Small intestine (tissue), 7 donors: ENCODE measurements at regions not wholly inside any gene's neighbourhood (a gene's known extent, or its start where the extent isn't known, plus 50 kb on each side); places are given as distances from the start of the nearest gene placed in this dataset.

Source experiments
- DNase-seq, 2 donors: peaks; one replicate each; pipeline versions ENCODE4 v3.0.0 to v3.0.0-alpha.2; 2013
- FAIRE-seq: peaks from 2 replicates; lab custom pipeline; 2012; peaks lifted over from hg19 to GRCh38; lab: Jason Lieb, UNC
- H3K27ac ChIP-seq, 3 donors: one replicate each; pipeline ENCODE4 v1.5.1; 2013; ENCODE audit warnings: low read length in 2 of 3, mild to moderate bottlenecking in 2 of 3, control low read depth in 1 of 3, inconsistent platforms in 1 of 3, low read depth in 1 of 3, moderate library complexity in 1 of 3
- H3K27me3 ChIP-seq, 3 donors: one replicate each; pipeline ENCODE4 v1.6.1; 2013; ENCODE audit warnings: low read length in 3 of 3, inconsistent platforms in 1 of 3; ENCODE audit not compliant: control insufficient read depth in 3 of 3, insufficient read depth in 3 of 3
- H3K36me3 ChIP-seq, 3 donors: one replicate each; pipeline ENCODE4 v1.6.1; 2013; ENCODE audit warnings: low read length in 3 of 3, inconsistent platforms in 1 of 3, low read depth in 1 of 3, mild to moderate bottlenecking in 1 of 3, moderate library complexity in 1 of 3; ENCODE audit not compliant: control insufficient read depth in 3 of 3, insufficient read depth in 2 of 3
- H3K4me1 ChIP-seq, 3 donors: one replicate each; pipeline ENCODE4 v1.6.1; 2013; ENCODE audit warnings: low read length in 2 of 3, inconsistent platforms in 1 of 3, low read depth in 1 of 3, mild to moderate bottlenecking in 1 of 3, moderate library complexity in 1 of 3; ENCODE audit not compliant: control insufficient read depth in 3 of 3, insufficient read depth in 2 of 3
- H3K4me3 ChIP-seq, 3 donors: one replicate each; pipeline ENCODE4 v1.5.1; 2013; ENCODE audit warnings: low read length in 3 of 3, control low read depth in 1 of 3, inconsistent platforms in 1 of 3, low read depth in 1 of 3, mild to moderate bottlenecking in 1 of 3, moderate library complexity in 1 of 3
- H3K9me3 ChIP-seq, 2 donors: one replicate each; pipeline ENCODE4 v1.6.1; 2013; ENCODE audit warnings: low read depth in 1 of 2, low read length in 1 of 2; ENCODE audit not compliant: control insufficient read depth in 2 of 2, insufficient read depth in 1 of 2
- WGBS, 3 donors: extraction: QIAGEN DNeasy Blood & Tissue Kit; methylation state at CpG; one replicate each; pipeline ENCODE4 v1.1.7; 2013; 5-methylcytosine and 5-hydroxymethylcytosine counted together
- donor health status: healthy with polysubstance abuse.
- donor health status: control.
- donor health status: control.
- donor health status: Bipolar disorder and iron deficiency.
- donor health status: healthy.

- Histone ChIP-seq H3K9me3 (peaks cover 0 to 9% of the 10 kb centered on the region in 2 donors), H3K27ac (no peak overlapping the region), H3K4me3 (no peak overlapping the region), H3K27me3 (peaks cover 0 to 2% (median 0%) of the 10 kb centered on the region in 3 donors), H3K4me1 (no peaks in the 10 kb centered on the region), H3K36me3 (no peaks in the 10 kb centered on the region)
- no peak for DNase-seq
- FAIRE-seq, result no peak
- WGBS, 3 donors, result 76 to 86% (median 84%) methylated on average over 3 of the region's 3 CpGs
Measured at GRCh38 chr12:113655479-113655878, 183.8 kb upstream of the LHX5 start.

GRCh38 chr12:113651662-113652061, 180.0 kb upstream of the LHX5 start:
- no peak overlapping the region for H3K4me3 ChIP-seq
- no peaks in the 10 kb centered on the region for H3K36me3 ChIP-seq
- H3K9me3 ChIP-seq, result peaks cover 0 to 9% of the 10 kb centered on the region in 2 donors
- DNase-seq, result no peak
- H3K27me3 ChIP-seq, result peaks cover 0 to 9% (median 2%) of the 10 kb centered on the region in 3 donors
- WGBS, 3 donors, result 64 to 70% (median 66%) methylated on average over 3 of the region's 3 CpGs
- no peak overlapping the region for H3K27ac ChIP-seq
- H3K4me1 ChIP-seq, result no peaks in the 10 kb centered on the region
- FAIRE-seq, result no peak

GRCh38 chr12:113650476-113650875, 178.8 kb upstream of the LHX5 start:
- WGBS, 3 donors, result 65 to 72% (median 67%) methylated on average over 6 of the region's 6 CpGs
- Histone ChIP-seq H3K27me3 (peaks cover 0 to 9% (median under 1%) of the 10 kb centered on the region in 3 donors), H3K27ac (no peak overlapping the region), H3K36me3 (no peaks in the 10 kb centered on the region), H3K9me3 (peaks cover 0 to 9% of the 10 kb centered on the region in 2 donors), H3K4me1 (no peaks in the 10 kb centered on the region), H3K4me3 (no peak overlapping the region)
- DNase-seq (no peak), FAIRE-seq (no peak)

- Histone ChIP-seq H3K4me3 (no peak overlapping the region), H3K36me3 (no peaks in the 10 kb centered on the region), H3K4me1 (no peaks in the 10 kb centered on the region), H3K27me3 (peaks cover 0 to 12% (median 4%) of the 10 kb centered on the region in 3 donors), H3K9me3 (peaks cover 0 to 5% of the 10 kb centered on the region in 2 donors), H3K27ac (no peak overlapping the region)
- WGBS, 3 donors, result 29 to 42% (median 41%) methylated on average over 20 of the region's 20 CpGs
- DNase-seq, result no peak
- FAIRE-seq, result no peak
Measured at GRCh38 chr12:113649256-113649830, 177.7 kb upstream of the LHX5 start.

- DNase-seq, result peak in 1 of 2 donors; percentile 3
- no peaks in the 10 kb centered on the region for H3K36me3 ChIP-seq
- peaks cover 0 to 12% (median 4%) of the 10 kb centered on the region in 3 donors for H3K27me3 ChIP-seq
- H3K4me1 ChIP-seq, result no peaks in the 10 kb centered on the region
- H3K4me3 ChIP-seq, result no peak overlapping the region
- H3K9me3 ChIP-seq, result no peaks in the 10 kb centered on the region
- FAIRE-seq, result no peak
- H3K27ac ChIP-seq, result no peak overlapping the region
- 64 to 77% (median 68%) methylated on average over 4 of the region's 4 CpGs for WGBS, 3 donors
Measured at GRCh38 chr12:113647048-113647447, 175.4 kb upstream of the LHX5 start.

- Histone ChIP-seq H3K9me3 (no peaks in the 10 kb centered on the region), H3K4me3 (no peak overlapping the region), H3K36me3 (no peaks in the 10 kb centered on the region), H3K27me3 (peaks cover 0 to 12% (median 11%) of the 10 kb centered on the region in 3 donors), H3K27ac (no peak overlapping the region), H3K4me1 (no peaks in the 10 kb centered on the region)
- WGBS, 3 donors, result 33 to 54% (median 48%) methylated on average over 14 of the region's 14 CpGs
- DNase-seq, result no peak
- FAIRE-seq, result no peak
Measured at GRCh38 chr12:113645603-113646002, 173.9 kb upstream of the LHX5 start.

GRCh38 chr12:113645183-113645582, 173.5 kb upstream of the LHX5 start:
- FAIRE-seq, result no peak

GRCh38 chr12:113643177-113643974, 171.7 kb upstream of the LHX5 start:
- H3K4me1 ChIP-seq, result no peaks in the 10 kb centered on the region
- 50 to 54% (median 53%) methylated on average over 8 of the region's 8 CpGs for WGBS, 3 donors
- no peaks in the 10 kb centered on the region for H3K36me3 ChIP-seq
- no peak overlapping the region for H3K27ac ChIP-seq
- no peak overlapping the region for H3K4me3 ChIP-seq
- H3K27me3 ChIP-seq, result peaks cover 0 to 17% (median 9%) of the 10 kb centered on the region in 3 donors
- FAIRE-seq (no peak), DNase-seq (no peak)
- H3K9me3 ChIP-seq, result no peaks in the 10 kb centered on the region

More at GRCh38 chr12:113645183-113645582, 173.5 kb upstream of the LHX5 start:
- Histone ChIP-seq H3K4me3 (no peak overlapping the region), H3K9me3 (no peaks in the 10 kb centered on the region), H3K4me1 (no peaks in the 10 kb centered on the region), H3K27me3 (peaks cover 0 to 12% (median 11%) of the 10 kb centered on the region in 3 donors), H3K27ac (no peak overlapping the region), H3K36me3 (no peaks in the 10 kb centered on the region)
- no peak for DNase-seq
- 67 to 85% (median 72%) methylated on average over 2 of the region's 2 CpGs for WGBS, 3 donors
